MM.1S (cell line): ENCODE measurements at regions not wholly inside any gene's neighbourhood (a gene's known extent, or its start where the extent isn't known, plus 50 kb on each side); places are given as distances from the start of the nearest gene placed in this dataset.

ENCODE experiments used
- DNase-seq: peaks from one replicate; pipeline ENCODE4 v3.0.0-alpha.2; 2015
- H2AFZ ChIP-seq: fragments of 300-600 bp; sonication (generic); 2 replicates; pipeline ENCODE4 v1.6.0; 2016; ENCODE audit warnings: antibody characterized with exemption, low read length
- H3F3A ChIP-seq: fragments of 300-600 bp; sonication (generic); 2 replicates; pipeline ENCODE4 v1.6.1; 2016; ENCODE audit warnings: mild to moderate bottlenecking, antibody characterized with exemption, low read length, moderate library complexity, mixed read lengths; ENCODE audit not compliant: insufficient read depth
- H3K27ac ChIP-seq: fragments of 300-600 bp; sonication (generic); 2 replicates; pipeline ENCODE4 v1.5.1; 2016; ENCODE audit warnings: mild to moderate bottlenecking, low read length
- H3K27me3 ChIP-seq: fragments of 300-600 bp; sonication (generic); replicated peaks from 2 replicates; pipeline ENCODE4 v1.6.0; 2016; ENCODE audit warnings: low read length; ENCODE audit not compliant: insufficient read depth
- H3K36me3 ChIP-seq: fragments of 300-600 bp; sonication (generic); replicated peaks from 2 replicates; pipeline ENCODE4 v1.6.1; 2016; ENCODE audit warnings: mild to moderate bottlenecking, low read length, mixed read lengths; ENCODE audit not compliant: insufficient read depth
- H3K4me1 ChIP-seq: fragments of 300-600 bp; sonication (generic); 2 replicates; pipeline ENCODE4 v1.6.1; 2016; ENCODE audit warnings: low read length, mixed read lengths
- H3K4me2 ChIP-seq: fragments of 300-600 bp; sonication (generic); 2 replicates; pipeline ENCODE4 v1.6.0; 2016; ENCODE audit warnings: low read depth, low read length
- H3K4me3 ChIP-seq: fragments of 300-600 bp; sonication (generic); 2 replicates; pipeline ENCODE4 v1.5.1; 2016; ENCODE audit warnings: low read length, mixed read lengths
- H3K79me2 ChIP-seq: fragments of 300-600 bp; sonication (generic); 2 replicates; pipeline ENCODE4 v1.6.1; 2016; ENCODE audit warnings: mixed run types, low read length, mixed read lengths
- H3K9ac ChIP-seq: fragments of 300-600 bp; sonication (generic); 2 replicates; pipeline ENCODE4 v1.6.1; 2016; ENCODE audit warnings: low read length, mixed read lengths
- H3K9me2 ChIP-seq: fragments of 300-600 bp; sonication (generic); replicated peaks from 2 replicates; pipeline ENCODE4 v1.6.1; 2016; ENCODE audit warnings: mild to moderate bottlenecking, low read length, mixed read lengths; ENCODE audit not compliant: insufficient read depth
- H3K9me3 ChIP-seq: fragments of 300-600 bp; sonication (generic); replicated peaks from 2 replicates; pipeline ENCODE4 v1.6.1; 2016; ENCODE audit warnings: mild to moderate bottlenecking, low read length, mixed read lengths; ENCODE audit not compliant: insufficient read depth
- H4K20me1 ChIP-seq: fragments of 300-600 bp; sonication (generic); 2 replicates; pipeline ENCODE4 v1.6.1; 2016; ENCODE audit warnings: mild to moderate bottlenecking, low read length, moderate library complexity, mixed read lengths; ENCODE audit not compliant: insufficient read depth
- CTCF ChIP-seq: fragments of 300-600 bp; sonication (generic); IDR thresholded peaks from 2 replicates; pipeline ENCODE4 v1.5.1; 2016; ENCODE audit warnings: antibody characterized with exemption, low read length, mixed read lengths
- EZH2 ChIP-seq: fragments of 300-600 bp; sonication (generic); optimal IDR thresholded peaks from 2 replicates; pipeline ENCODE3; 2017; ENCODE audit warnings: low read depth, mild to moderate bottlenecking, antibody characterized with exemption, low read length, mixed read lengths
- EZH2phosphoT487 ChIP-seq: fragments of 300-600 bp; sonication (generic); IDR thresholded peaks from 2 replicates; pipeline ENCODE4 v1.6.1; 2018; ENCODE audit warnings: antibody characterized with exemption, low read length

- Histone ChIP-seq H3K9me2 (no peaks in the 10 kb centered on the region), H3K9ac (no peak overlapping the region), H3K4me1 (no peaks in the 10 kb centered on the region), H3K36me3 (no peaks in the 10 kb centered on the region), H3K27ac (no peak overlapping the region), H4K20me1 (no peaks in the 10 kb centered on the region), H3K79me2 (no peaks in the 10 kb centered on the region), H3K4me3 (no peak overlapping the region), H2AFZ (no peak overlapping the region), H3K27me3 (no peaks in the 10 kb centered on the region), H3K4me2 (no peak overlapping the region), H3F3A (no peaks in the 10 kb centered on the region), H3K9me3 (no peaks in the 10 kb centered on the region)
- TF ChIP-seq EZH2 (no peak), EZH2phosphoT487 (no peak), CTCF (no peak)
- DNase-seq: no peak
Measured at GRCh38 chr3:176009256-176009655, 1150.1 kb downstream of the NAALADL2 start.

GRCh38 chr3:176005564-176005963, 1146.4 kb downstream of the NAALADL2 start:
- Histone ChIP-seq H3K4me3 (no peak overlapping the region), H3K4me1 (no peaks in the 10 kb centered on the region), H3K27ac (no peak overlapping the region), H3K79me2 (no peaks in the 10 kb centered on the region), H3K9me2 (no peaks in the 10 kb centered on the region), H3K36me3 (no peaks in the 10 kb centered on the region), H3K9me3 (no peaks in the 10 kb centered on the region), H3K9ac (no peak overlapping the region), H3K27me3 (no peaks in the 10 kb centered on the region), H3F3A (no peaks in the 10 kb centered on the region), H2AFZ (no peak overlapping the region), H3K4me2 (no peak overlapping the region), H4K20me1 (no peaks in the 10 kb centered on the region)
- TF ChIP-seq EZH2phosphoT487 (no peak), EZH2 (no peak), CTCF (no peak)
- no peak for DNase-seq

DNA sequence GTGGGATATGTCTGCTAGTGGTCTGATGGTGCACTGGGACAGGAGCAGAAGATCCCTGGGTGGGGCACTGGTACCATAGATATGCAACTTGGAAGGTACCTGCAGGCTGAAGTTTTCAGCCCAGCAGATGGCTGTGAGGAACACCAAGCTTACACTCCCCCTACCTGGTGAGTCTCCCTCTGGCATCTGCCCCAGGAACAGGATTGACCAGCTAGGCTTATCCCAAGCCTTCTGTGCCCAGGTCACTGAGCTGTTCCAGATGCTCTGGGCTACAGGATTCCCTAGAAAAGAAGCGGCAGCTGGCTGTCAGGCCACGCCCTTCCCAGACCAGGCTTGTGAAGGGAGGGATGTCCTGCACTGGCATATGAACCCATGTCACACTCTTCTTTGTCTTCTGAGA, 1130.0 kb downstream of the NAALADL2 start:
- no peaks in the 10 kb centered on the region for H3K4me1 ChIP-seq
- TF ChIP-seq CTCF (no peak), EZH2phosphoT487 (no peak), EZH2 (no peak)
- DNase-seq: no peak

More for the DNA sequence above, 1130.0 kb downstream of the NAALADL2 start:
- H3K4me3 ChIP-seq: no peak overlapping the region
- H3K79me2 ChIP-seq: no peaks in the 10 kb centered on the region
- H3K36me3 ChIP-seq: no peaks in the 10 kb centered on the region
- no peak overlapping the region for H3K27ac ChIP-seq
- H3F3A ChIP-seq: no peaks in the 10 kb centered on the region
- H2AFZ ChIP-seq: no peak overlapping the region
- H4K20me1 ChIP-seq: no peaks in the 10 kb centered on the region
- no peaks in the 10 kb centered on the region for H3K27me3 ChIP-seq
- no peaks in the 10 kb centered on the region for H3K9me2 ChIP-seq
- no peaks in the 10 kb centered on the region for H3K9me3 ChIP-seq
- H3K9ac ChIP-seq: no peak overlapping the region
- H3K4me2 ChIP-seq: no peak overlapping the region
